Choroid plexus epithelial cell (primary cell): ENCODE measurements at regions not wholly inside any gene's neighbourhood (a gene's known extent, or its start where the extent isn't known, plus 50 kb on each side); places are given as distances from the start of the nearest gene placed in this dataset.

Source experiments
- DNase-seq: peaks from one replicate; pipeline ENCODE4 v3.0.0-alpha.2; 2010; ENCODE audit warnings: low read depth
- H3K4me3 ChIP-seq: 2 replicates; pipeline ENCODE4 v1.5.1; 2011; ENCODE audit warnings: low read depth, mild to moderate bottlenecking, control low read depth, low read length, moderate library complexity
- TF ChIP-seq, protein P1 (sequence below): conservative IDR thresholded peaks from 2 replicates; pipeline ENCODE4 v1.5.1; 2011; ENCODE audit warnings: low read depth, mild to moderate bottlenecking, control low read depth, inconsistent platforms, low read length, moderate library complexity

DNA sequence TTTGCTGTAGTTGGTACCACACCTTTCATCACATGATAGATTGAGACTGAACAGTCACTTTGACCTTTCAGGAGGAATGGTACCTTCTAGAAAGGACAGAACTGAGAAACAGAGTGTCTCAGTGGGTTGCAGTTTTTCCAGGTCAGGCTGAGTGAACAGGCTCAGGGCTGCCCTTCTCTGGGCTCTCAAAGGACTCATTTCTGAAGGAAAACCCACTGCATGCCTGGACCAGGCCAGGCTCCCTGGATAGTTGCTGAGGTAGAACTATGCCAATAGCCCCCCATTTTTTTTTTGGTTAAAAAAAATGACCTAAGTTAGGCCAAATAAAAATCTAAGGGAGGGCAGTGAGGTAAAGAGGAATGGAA is 148.1 kb upstream of the EGLN3 start:
- H3K4me3 ChIP-seq = no peak overlapping the region
- DNase-seq = no peak
- TF ChIP-seq, protein P1, sequence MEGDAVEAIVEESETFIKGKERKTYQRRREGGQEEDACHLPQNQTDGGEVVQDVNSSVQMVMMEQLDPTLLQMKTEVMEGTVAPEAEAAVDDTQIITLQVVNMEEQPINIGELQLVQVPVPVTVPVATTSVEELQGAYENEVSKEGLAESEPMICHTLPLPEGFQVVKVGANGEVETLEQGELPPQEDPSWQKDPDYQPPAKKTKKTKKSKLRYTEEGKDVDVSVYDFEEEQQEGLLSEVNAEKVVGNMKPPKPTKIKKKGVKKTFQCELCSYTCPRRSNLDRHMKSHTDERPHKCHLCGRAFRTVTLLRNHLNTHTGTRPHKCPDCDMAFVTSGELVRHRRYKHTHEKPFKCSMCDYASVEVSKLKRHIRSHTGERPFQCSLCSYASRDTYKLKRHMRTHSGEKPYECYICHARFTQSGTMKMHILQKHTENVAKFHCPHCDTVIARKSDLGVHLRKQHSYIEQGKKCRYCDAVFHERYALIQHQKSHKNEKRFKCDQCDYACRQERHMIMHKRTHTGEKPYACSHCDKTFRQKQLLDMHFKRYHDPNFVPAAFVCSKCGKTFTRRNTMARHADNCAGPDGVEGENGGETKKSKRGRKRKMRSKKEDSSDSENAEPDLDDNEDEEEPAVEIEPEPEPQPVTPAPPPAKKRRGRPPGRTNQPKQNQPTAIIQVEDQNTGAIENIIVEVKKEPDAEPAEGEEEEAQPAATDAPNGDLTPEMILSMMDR = no peak

DNA sequence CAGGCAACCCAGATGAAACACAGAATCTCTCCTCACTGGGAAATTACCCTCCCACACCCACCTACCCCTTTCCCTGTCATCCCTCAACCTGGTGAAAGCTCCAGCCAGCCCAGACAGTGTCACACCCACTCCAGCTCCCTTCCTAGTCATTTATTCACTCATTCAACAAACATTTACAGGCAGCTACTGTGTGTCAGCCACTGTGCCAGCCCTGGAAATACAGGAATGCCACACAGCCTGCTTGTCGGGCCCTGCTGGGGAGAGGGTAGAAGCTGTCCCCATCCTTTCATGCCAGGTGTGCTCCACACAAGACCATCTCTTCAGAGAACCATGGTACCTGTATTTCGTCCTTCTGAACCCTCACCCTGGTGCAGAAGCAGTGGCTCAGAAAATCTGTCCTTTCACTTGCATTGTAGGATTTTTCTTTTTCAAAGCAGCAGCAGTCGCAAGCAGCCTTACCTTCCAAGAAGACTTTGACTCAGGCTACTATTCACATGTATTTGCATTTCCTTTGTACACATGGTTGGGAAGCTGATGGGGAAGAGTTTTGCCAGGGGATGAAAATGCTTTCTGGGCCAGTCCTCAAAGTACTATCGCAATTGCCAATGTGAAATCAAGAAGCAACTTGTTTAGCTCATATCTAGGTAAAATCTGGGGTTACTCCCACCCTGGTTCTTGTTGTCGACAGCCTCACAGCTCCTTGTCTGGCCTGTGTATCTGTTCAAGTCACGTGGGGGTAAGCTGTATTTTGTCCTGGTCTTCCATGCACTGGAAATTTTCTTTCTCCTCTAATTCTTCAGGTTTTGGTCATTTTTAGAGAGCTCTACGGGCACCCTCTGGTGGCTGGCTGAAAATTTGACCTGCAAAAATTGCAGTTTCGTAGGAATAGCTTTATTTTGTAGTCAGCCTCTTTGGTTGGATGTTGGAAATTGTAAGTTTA is 147.4 kb upstream of the EGLN3 start:
- peak; percentile 69 for DNase-seq
- H3K4me3 ChIP-seq = no peak overlapping the region
- TF ChIP-seq, protein P1 = peak; percentile 84

DNA sequence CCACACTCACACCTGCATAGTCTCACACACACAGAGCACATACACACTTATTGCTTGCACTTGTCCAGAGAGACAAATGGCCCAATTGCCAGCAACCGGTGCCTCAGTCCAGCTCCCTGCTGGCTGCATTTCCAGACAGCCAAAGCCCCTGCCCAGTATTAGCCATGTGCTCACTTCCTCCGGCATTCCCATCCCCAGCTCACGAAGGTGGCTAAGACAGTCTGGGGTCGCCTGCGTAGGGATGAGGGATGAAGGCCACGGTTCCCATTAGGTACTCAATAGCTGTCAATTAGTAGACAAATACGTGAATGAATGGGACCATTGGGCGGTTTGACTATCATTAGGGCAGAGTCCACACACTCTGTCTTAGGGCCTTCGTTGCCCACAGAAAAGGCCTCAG is 146.8 kb upstream of the EGLN3 start:
- DNase-seq = no peak
- no peak overlapping the region for H3K4me3 ChIP-seq
- TF ChIP-seq, protein P1 = no peak

DNA sequence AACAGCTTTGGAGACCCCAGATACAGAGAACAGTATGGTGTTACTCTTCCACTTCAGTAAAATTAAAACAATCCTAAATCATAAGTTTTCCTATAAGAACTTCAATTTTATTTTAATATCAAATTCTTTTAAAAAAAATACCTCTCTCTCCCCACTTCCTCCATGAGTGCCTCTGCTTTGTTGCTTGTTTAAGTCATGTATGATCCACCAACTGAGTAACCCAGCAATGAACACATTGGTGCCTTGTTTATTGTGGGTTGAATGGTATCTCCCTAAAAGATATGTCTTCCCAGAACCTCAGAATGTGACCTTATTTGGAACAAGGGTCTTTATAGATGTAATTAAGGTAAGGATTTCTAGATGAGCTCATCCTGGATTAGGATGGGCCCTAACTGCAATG is 143.5 kb upstream of the EGLN3 start:
- TF ChIP-seq, protein P1 = no peak
- no peak overlapping the region for H3K4me3 ChIP-seq
- no peak for DNase-seq

DNA sequence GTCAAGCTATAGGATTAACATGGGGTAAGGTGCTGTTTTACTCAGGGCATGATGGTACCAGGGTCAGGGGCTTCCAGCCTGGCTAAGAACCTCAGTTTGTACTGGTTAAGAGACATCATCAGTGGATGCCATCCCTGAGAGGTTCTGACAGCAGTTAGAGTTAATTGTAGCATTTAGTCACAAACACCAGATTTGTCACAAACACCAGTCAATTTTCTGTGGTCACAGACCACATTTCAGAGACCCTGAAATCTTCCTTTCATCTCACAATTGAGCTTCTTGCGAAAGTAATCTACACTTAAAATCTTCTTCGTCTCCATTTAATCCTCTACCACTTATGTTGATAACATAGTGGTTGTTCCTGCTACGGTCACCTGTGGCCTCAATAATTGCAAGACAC is 143.0 kb upstream of the EGLN3 start:
- DNase-seq = no peak
- TF ChIP-seq, protein P1 = no peak

DNA sequence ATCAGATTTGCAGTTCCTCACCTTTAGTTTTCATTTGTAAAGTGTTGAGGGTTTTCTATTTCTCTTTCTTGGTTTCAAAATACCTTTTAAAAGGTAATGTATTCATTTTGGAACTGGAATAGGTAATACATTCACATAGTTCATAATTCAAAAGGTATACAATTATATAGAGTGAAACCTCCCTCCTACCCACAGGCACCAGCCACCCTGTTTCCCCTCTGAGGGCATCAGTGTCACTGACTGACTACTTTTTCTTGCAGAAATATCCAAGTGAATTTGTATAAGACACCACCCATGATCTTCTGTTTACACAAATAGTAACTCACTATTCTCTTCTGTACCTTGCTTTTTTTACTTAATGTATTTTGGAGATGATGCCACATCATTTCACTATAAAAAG is 139.6 kb upstream of the EGLN3 start:
- DNase-seq = no peak
- TF ChIP-seq, protein P1 = no peak
- H3K4me3 ChIP-seq = no peak overlapping the region

More for the DNA sequence above, 143.0 kb upstream of the EGLN3 start:
- no peak overlapping the region for H3K4me3 ChIP-seq

DNA sequence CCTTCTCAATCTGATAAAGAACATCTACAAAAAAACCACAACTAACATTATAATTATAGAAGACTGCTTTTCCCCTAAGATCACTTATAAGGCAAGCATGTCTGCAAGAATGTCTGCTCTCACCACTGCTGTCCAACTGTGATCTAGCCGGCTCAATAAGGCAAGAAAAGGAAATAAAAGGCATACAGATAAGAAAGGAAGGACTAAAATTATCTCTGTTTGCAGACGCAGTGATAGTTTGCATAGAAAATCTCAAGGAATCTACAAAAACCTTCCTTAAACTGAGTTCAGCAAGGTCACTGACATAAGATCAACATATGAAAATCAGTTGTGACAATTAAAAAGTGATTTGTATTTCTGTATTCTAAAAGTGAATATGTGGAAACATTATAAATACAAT is 138.0 kb upstream of the EGLN3 start:
- DNase-seq = no peak
- TF ChIP-seq, protein P1 = no peak
- H3K4me3 ChIP-seq = no peak overlapping the region
